ENCODE measurements at regions not wholly inside any gene's neighbourhood (a gene's known extent, or its start where the extent isn't known, plus 50 kb on each side); places are given as distances from the start of the nearest gene placed in this dataset.

DNA sequence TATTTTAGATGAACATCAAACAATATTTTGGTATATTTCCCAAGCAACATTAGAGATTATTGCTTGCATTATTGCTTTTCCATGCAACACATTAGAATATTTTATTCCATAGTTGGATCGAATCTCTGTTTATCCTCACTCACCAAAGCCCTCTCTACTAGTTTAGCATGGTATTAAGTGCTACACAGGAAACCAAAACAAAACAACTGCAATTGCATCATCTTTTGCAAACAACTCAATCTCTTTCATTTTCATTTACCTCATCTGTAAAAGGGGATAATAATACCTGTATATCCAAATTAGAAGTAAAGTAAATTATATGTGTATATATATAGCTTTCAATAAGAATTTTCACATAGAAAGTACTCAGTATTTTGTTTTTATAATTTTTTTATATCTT is 147.8 kb upstream of the PCDH9 start:
- no peaks in the 10 kb centered on the region for H3K27me3 ChIP-seq (ENCODE audit: control insufficient read depth, insufficient read depth, low read length)
- H3K4me3 ChIP-seq (ENCODE audit: low read depth, low read length), result no peak overlapping the region
- ChIA-PET CTCF (no interaction called here), POLR2A (no interaction called here)
- TF ChIP-seq, protein P1, sequence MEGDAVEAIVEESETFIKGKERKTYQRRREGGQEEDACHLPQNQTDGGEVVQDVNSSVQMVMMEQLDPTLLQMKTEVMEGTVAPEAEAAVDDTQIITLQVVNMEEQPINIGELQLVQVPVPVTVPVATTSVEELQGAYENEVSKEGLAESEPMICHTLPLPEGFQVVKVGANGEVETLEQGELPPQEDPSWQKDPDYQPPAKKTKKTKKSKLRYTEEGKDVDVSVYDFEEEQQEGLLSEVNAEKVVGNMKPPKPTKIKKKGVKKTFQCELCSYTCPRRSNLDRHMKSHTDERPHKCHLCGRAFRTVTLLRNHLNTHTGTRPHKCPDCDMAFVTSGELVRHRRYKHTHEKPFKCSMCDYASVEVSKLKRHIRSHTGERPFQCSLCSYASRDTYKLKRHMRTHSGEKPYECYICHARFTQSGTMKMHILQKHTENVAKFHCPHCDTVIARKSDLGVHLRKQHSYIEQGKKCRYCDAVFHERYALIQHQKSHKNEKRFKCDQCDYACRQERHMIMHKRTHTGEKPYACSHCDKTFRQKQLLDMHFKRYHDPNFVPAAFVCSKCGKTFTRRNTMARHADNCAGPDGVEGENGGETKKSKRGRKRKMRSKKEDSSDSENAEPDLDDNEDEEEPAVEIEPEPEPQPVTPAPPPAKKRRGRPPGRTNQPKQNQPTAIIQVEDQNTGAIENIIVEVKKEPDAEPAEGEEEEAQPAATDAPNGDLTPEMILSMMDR (IDR thresholded peaks at IDR 0.05; ENCODE audit: insufficient read depth, low read depth, low read length), result no peak
- H3K36me3 ChIP-seq (ENCODE audit: control insufficient read depth, insufficient read depth, low read length), result no peaks in the 10 kb centered on the region
- DNase-seq (ENCODE audit: low read depth), result no peak

DNA sequence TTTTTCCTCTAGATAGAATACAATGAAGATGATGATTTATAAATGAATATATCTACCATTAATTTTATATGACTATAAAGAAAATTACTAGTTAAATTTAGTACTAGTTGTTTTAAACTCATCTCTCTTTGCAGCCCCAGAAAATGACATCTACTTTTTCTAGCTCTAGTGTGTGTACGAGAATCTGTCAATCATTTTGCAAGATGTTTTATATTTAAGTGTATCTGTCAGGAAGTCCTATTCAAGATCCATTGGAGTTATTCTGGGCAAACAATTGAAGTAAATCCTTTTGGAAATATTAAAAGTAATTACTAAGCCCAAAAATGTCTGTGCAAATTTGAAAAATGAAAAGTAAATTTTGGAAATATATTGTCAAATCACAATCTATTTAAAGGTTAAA is 144.3 kb upstream of the PCDH9 start:
- POLR2A ChIA-PET, result no interaction called here
- Histone ChIP-seq H3K27me3 (ENCODE audit: control insufficient read depth, insufficient read depth, low read length) (no peaks in the 10 kb centered on the region), H3K4me3 (ENCODE audit: low read depth, low read length) (no peak overlapping the region), H3K36me3 (ENCODE audit: control insufficient read depth, insufficient read depth, low read length) (no peaks in the 10 kb centered on the region)
- no peak for DNase-seq (ENCODE audit: low read depth)
- CTCF ChIA-PET, result no interaction called here
- TF ChIP-seq, protein P1 (IDR thresholded peaks at IDR 0.05; ENCODE audit: insufficient read depth, low read depth, low read length), result no peak

- CTCF ChIA-PET, result no interaction called here
- TF ChIP-seq, protein P1 (IDR thresholded peaks at IDR 0.05; ENCODE audit: insufficient read depth, low read depth, low read length), result no peak
- POLR2A ChIA-PET, result no interaction called here
These were observed 142.8 kb upstream of the PCDH9 start for GRCh38 chr13:67372868-67373464.

GRCh38 chr13:67369895-67370660 is 139.9 kb upstream of the PCDH9 start:
- Histone ChIP-seq H3K4me3 (ENCODE audit: low read depth, low read length) (no peak overlapping the region), H3K36me3 (ENCODE audit: control insufficient read depth, insufficient read depth, low read length) (no peaks in the 10 kb centered on the region), H3K27me3 (ENCODE audit: control insufficient read depth, insufficient read depth, low read length) (no peaks in the 10 kb centered on the region)
- ChIA-PET CTCF (no interaction called here), POLR2A (no interaction called here)
- DNase-seq (ENCODE audit: low read depth), result peak; percentile 41
- TF ChIP-seq, protein P1 (IDR thresholded peaks at IDR 0.05; ENCODE audit: insufficient read depth, low read depth, low read length), result no peak

More at GRCh38 chr13:67372868-67373464, 142.8 kb upstream of the PCDH9 start:
- DNase-seq (ENCODE audit: low read depth), result no peak
- H3K27me3 ChIP-seq (ENCODE audit: control insufficient read depth, insufficient read depth, low read length), result no peaks in the 10 kb centered on the region
- H3K4me3 ChIP-seq (ENCODE audit: low read depth, low read length), result no peak overlapping the region
- no peaks in the 10 kb centered on the region for H3K36me3 ChIP-seq (ENCODE audit: control insufficient read depth, insufficient read depth, low read length)

GRCh38 chr13:67367399-67367798 is 137.3 kb upstream of the PCDH9 start:
- TF ChIP-seq, protein P1 (IDR thresholded peaks at IDR 0.05; ENCODE audit: insufficient read depth, low read depth, low read length), result no peak
- POLR2A ChIA-PET, result no interaction called here
- Histone ChIP-seq H3K36me3 (ENCODE audit: control insufficient read depth, insufficient read depth, low read length) (no peaks in the 10 kb centered on the region), H3K4me3 (ENCODE audit: low read depth, low read length) (no peak overlapping the region), H3K27me3 (ENCODE audit: control insufficient read depth, insufficient read depth, low read length) (no peaks in the 10 kb centered on the region)
- no peak for DNase-seq (ENCODE audit: low read depth)
- CTCF ChIA-PET, result no interaction called here

Data from BJ (cell line).